ENCODE measurements at regions not wholly inside any gene's neighbourhood (a gene's known extent, or its start where the extent isn't known, plus 50 kb on each side); places are given as distances from the start of the nearest gene placed in this dataset.

- 91% methylated on average over 3 of the region's 3 CpGs for WGBS (ENCODE audit: low lambda C conversion rate)
Measured at GRCh38 chr15:96219681-96220080, 110.8 kb upstream of the NR2F2 start.

More at GRCh38 chr15:96219681-96220080, 110.8 kb upstream of the NR2F2 start:
- ChIA-PET CTCF (ENCODE audit: low intra/inter-chr PET ratio, low total read pairs) (no interaction called here), POLR2A (no interaction called here)
- DNase-seq (ENCODE audit: low spot score) (no peak), ATAC-seq (no peak), FAIRE-seq (no peak)
- no peak overlapping the region for H2AFZ ChIP-seq (ENCODE audit: low read length)
- H4K20me1 ChIP-seq (ENCODE audit: insufficient read depth, low read length): no peaks in the 10 kb centered on the region
- BruUV-seq (replicated peaks): no TSS peak
- intact Hi-C loops (cut with micrococcal nuclease; ENCODE audit: unreplicated experiment) (no loop called here), in situ Hi-C loops (cut with HindIII; ENCODE audit: extremely low pct_ligation_motif_present, low pct_unique_long_range_greater_than_20kb) (no loop called here)
- no peak overlapping the region for H3K4me3 ChIP-seq (replicated peaks in 1 of 3; ENCODE audit: insufficient read depth in 1 of 3, low read depth in 2 of 3, low read length in 3 of 3)
- H3K79me2 ChIP-seq (ENCODE audit: insufficient read depth, low read length): no peaks in the 10 kb centered on the region
- no peak overlapping the region for H3K9ac ChIP-seq (ENCODE audit: insufficient read depth, low read depth, low read length)
- no peak overlapping the region for H3K27ac ChIP-seq (ENCODE audit: extremely low read length, insufficient read depth, low read length)
- no peaks in the 10 kb centered on the region for H3K27me3 ChIP-seq (ENCODE audit: control insufficient read depth in 1 of 2, insufficient read depth in 2 of 2, low read length in 2 of 2)
- no peaks in the 10 kb centered on the region for H3K9me3 ChIP-seq (ENCODE audit: low read length)
- no peak for TF ChIP-seq ZFP36L1 (CRISPR knock-in tag; IDR thresholded peaks at IDR 0.05)
- no peak for TF ChIP-seq ZNF780A (CRISPR knock-in tag; IDR thresholded peaks at IDR 0.05)
- TF ChIP-seq ZSCAN21 (CRISPR knock-in tag; IDR thresholded peaks at IDR 0.05; ENCODE audit: borderline replicate concordance): no peak
- TF ChIP-seq TRIM24 (CRISPR knock-in tag; IDR thresholded peaks at IDR 0.05): no peak
- no peak for TF ChIP-seq ZNF737 (CRISPR knock-in tag; IDR thresholded peaks at IDR 0.05; ENCODE audit: borderline replicate concordance)
- TF ChIP-seq HNRNPH1 (optimal IDR thresholded peaks at IDR 0.05; ENCODE audit: low read depth, low read length): no peak
- TF ChIP-seq MTA1 (CRISPR knock-in tag; IDR thresholded peaks at IDR 0.05; ENCODE audit: borderline replicate concordance): no peak
- TF ChIP-seq ZNF710 (CRISPR knock-in tag; IDR thresholded peaks at IDR 0.05; ENCODE audit: borderline replicate concordance): no peak
- TF ChIP-seq TEAD2 (CRISPR knock-in tag; IDR thresholded peaks at IDR 0.05): no peak
- no peak for TF ChIP-seq ZNF142 (CRISPR knock-in tag; IDR thresholded peaks at IDR 0.05)
- TF ChIP-seq JARID2 (CRISPR knock-in tag; IDR thresholded peaks at IDR 0.05; ENCODE audit: insufficient replicate concordance): no peak
- no peak for TF ChIP-seq SIX1 (CRISPR knock-in tag; IDR thresholded peaks at IDR 0.05; ENCODE audit: borderline replicate concordance)
- H3K4me2 ChIP-seq (ENCODE audit: low read depth, low read length): no peak overlapping the region
- peaks cover 14% of the 10 kb centered on the region for H3K4me1 ChIP-seq (ENCODE audit: insufficient read depth, low read length)
- H3K36me3 ChIP-seq (replicated peaks in 1 of 2; ENCODE audit: control insufficient read depth in 1 of 2, insufficient read depth in 2 of 2, low read length in 2 of 2): no peaks in the 10 kb centered on the region
